ACC112 (cell line): ENCODE measurements at regions not wholly inside any gene's neighbourhood (a gene's known extent, or its start where the extent isn't known, plus 50 kb on each side); places are given as distances from the start of the nearest gene placed in this dataset.

Source experiments
- H2AFZ ChIP-seq: fragments of 200-600 bp; sonication (generic); one replicate; pipeline ENCODE4 v1.6.0; 2017; ENCODE audit warnings: antibody characterized with exemption, low read length; ENCODE audit not compliant: unreplicated experiment
- H3K27ac ChIP-seq: fragments of 200-600 bp; sonication (generic); 2 replicates; pipeline ENCODE4 v1.5.1; 2014; ENCODE audit warnings: low read depth, mild to moderate bottlenecking, antibody characterized with exemption, low read length, moderate library complexity
- H3K27me3 ChIP-seq: fragments of 200-600 bp; sonication (generic); 2 replicates; pipeline ENCODE4 v1.6.1; 2014; ENCODE audit warnings: mild to moderate bottlenecking, antibody characterized with exemption, low read length, moderate library complexity, mixed read lengths; ENCODE audit not compliant: insufficient read depth
- H3K36me3 ChIP-seq: fragments of 200-600 bp; sonication (generic); 2 replicates; pipeline ENCODE4 v1.6.1; 2016; ENCODE audit warnings: mild to moderate bottlenecking, antibody characterized with exemption, low read length, moderate library complexity, mixed read lengths; ENCODE audit not compliant: insufficient read depth
- H3K4me1 ChIP-seq: fragments of 200-600 bp; sonication (generic); one replicate; pipeline ENCODE4 v1.6.1; 2016; ENCODE audit warnings: low read length, mixed read lengths; ENCODE audit not compliant: insufficient read depth, unreplicated experiment, control insufficient read depth
- H3K4me3 ChIP-seq: fragments of 200-600 bp; sonication (generic); 2 replicates; pipeline ENCODE4 v1.5.1; 2014; ENCODE audit warnings: mild to moderate bottlenecking, low read depth, low read length
- H3K79me2 ChIP-seq: fragments of 200-600 bp; sonication (generic); one replicate; pipeline ENCODE4 v1.6.0; 2016; ENCODE audit warnings: low read length; ENCODE audit not compliant: control insufficient read depth, unreplicated experiment, insufficient read depth

- H3K27ac ChIP-seq = no peak overlapping the region
- H2AFZ ChIP-seq = no peak overlapping the region
- H3K79me2 ChIP-seq = no peaks in the 10 kb centered on the region
- no peaks in the 10 kb centered on the region for H3K4me1 ChIP-seq
- no peaks in the 10 kb centered on the region for H3K36me3 ChIP-seq
- no peaks in the 10 kb centered on the region for H3K27me3 ChIP-seq
- H3K4me3 ChIP-seq = no peak overlapping the region
Observed at GRCh38 chr22:48481748-48482147, 1345.9 kb downstream of the BRD1 start.

- Histone ChIP-seq H3K27me3 (no peaks in the 10 kb centered on the region), H2AFZ (no peak overlapping the region), H3K36me3 (no peaks in the 10 kb centered on the region), H3K27ac (no peak overlapping the region), H3K79me2 (no peaks in the 10 kb centered on the region), H3K4me1 (no peaks in the 10 kb centered on the region), H3K4me3 (no peak overlapping the region)
Observed at GRCh38 chr22:48478529-48479265, 1349.0 kb downstream of the BRD1 start.

GRCh38 chr22:48478124-48478523, 1349.5 kb downstream of the BRD1 start:
- Histone ChIP-seq H2AFZ (no peak overlapping the region), H3K27me3 (no peaks in the 10 kb centered on the region)

GRCh38 chr22:48477031-48477721, 1350.5 kb downstream of the BRD1 start:
- Histone ChIP-seq H3K27me3 (no peaks in the 10 kb centered on the region), H3K36me3 (no peaks in the 10 kb centered on the region), H3K79me2 (no peaks in the 10 kb centered on the region), H3K27ac (no peak overlapping the region), H3K4me3 (no peak overlapping the region), H3K4me1 (no peaks in the 10 kb centered on the region), H2AFZ (no peak overlapping the region)

More at GRCh38 chr22:48478124-48478523, 1349.5 kb downstream of the BRD1 start:
- Histone ChIP-seq H3K4me3 (no peak overlapping the region), H3K36me3 (no peaks in the 10 kb centered on the region), H3K27ac (no peak overlapping the region), H3K79me2 (no peaks in the 10 kb centered on the region), H3K4me1 (no peaks in the 10 kb centered on the region)

GRCh38 chr22:48476577-48476976, 1351.1 kb downstream of the BRD1 start:
- Histone ChIP-seq H3K4me3 (no peak overlapping the region), H3K4me1 (no peaks in the 10 kb centered on the region), H3K27ac (no peak overlapping the region), H3K79me2 (no peaks in the 10 kb centered on the region), H3K27me3 (no peaks in the 10 kb centered on the region), H3K36me3 (no peaks in the 10 kb centered on the region), H2AFZ (no peak overlapping the region)

GRCh38 chr22:48475661-48476345, 1351.9 kb downstream of the BRD1 start:
- H3K4me1 ChIP-seq = no peaks in the 10 kb centered on the region
- H2AFZ ChIP-seq = no peak overlapping the region
- no peaks in the 10 kb centered on the region for H3K36me3 ChIP-seq
- no peak overlapping the region for H3K4me3 ChIP-seq
- H3K27me3 ChIP-seq = no peaks in the 10 kb centered on the region
- H3K79me2 ChIP-seq = no peaks in the 10 kb centered on the region
- no peak overlapping the region for H3K27ac ChIP-seq

GRCh38 chr22:48474881-48475280, 1352.8 kb downstream of the BRD1 start:
- Histone ChIP-seq H3K27me3 (no peaks in the 10 kb centered on the region), H3K27ac (no peak overlapping the region), H2AFZ (no peak overlapping the region)

GRCh38 chr22:48473202-48473601, 1354.5 kb downstream of the BRD1 start:
- no peak overlapping the region for H2AFZ ChIP-seq
- no peaks in the 10 kb centered on the region for H3K79me2 ChIP-seq
- H3K4me3 ChIP-seq = no peak overlapping the region
- no peaks in the 10 kb centered on the region for H3K4me1 ChIP-seq
- no peaks in the 10 kb centered on the region for H3K36me3 ChIP-seq
- no peak overlapping the region for H3K27ac ChIP-seq
- no peaks in the 10 kb centered on the region for H3K27me3 ChIP-seq

More at GRCh38 chr22:48474881-48475280, 1352.8 kb downstream of the BRD1 start:
- Histone ChIP-seq H3K4me3 (no peak overlapping the region), H3K79me2 (no peaks in the 10 kb centered on the region), H3K4me1 (no peaks in the 10 kb centered on the region), H3K36me3 (no peaks in the 10 kb centered on the region)

GRCh38 chr22:48464246-48464645, 1363.4 kb downstream of the BRD1 start:
- Histone ChIP-seq H3K27ac (no peak overlapping the region), H3K36me3 (no peaks in the 10 kb centered on the region), H2AFZ (no peak overlapping the region), H3K4me3 (no peak overlapping the region), H3K79me2 (no peaks in the 10 kb centered on the region), H3K27me3 (no peaks in the 10 kb centered on the region), H3K4me1 (no peaks in the 10 kb centered on the region)

GRCh38 chr22:48459859-48460823, 1367.5 kb downstream of the BRD1 start:
- Histone ChIP-seq H3K27me3 (no peaks in the 10 kb centered on the region), H3K27ac (no peak overlapping the region), H3K36me3 (no peaks in the 10 kb centered on the region), H3K4me1 (no peaks in the 10 kb centered on the region), H2AFZ (no peak overlapping the region), H3K79me2 (no peaks in the 10 kb centered on the region), H3K4me3 (no peak overlapping the region)
